Left forelimb (tissue), 1 donor: ENCODE measurements at regions not wholly inside any gene's neighbourhood (a gene's known extent, or its start where the extent isn't known, plus 50 kb on each side); places are given as distances from the start of the nearest gene placed in this dataset.
"Not testable (repeated sequence)": the region's sequence is repeated elsewhere in the genome, so short reads cannot be mapped to it uniquely, and the experiment has no call there.

Experiments used
- DNase-seq: peaks from one replicate; pipeline ENCODE4 v3.0.0-alpha.2; 2018; ENCODE audit warnings: low spot score

- no peak for DNase-seq
These were observed 452.5 kb downstream of the ZNF516 start for GRCh38 chr18:76042511-76042910.

GRCh38 chr18:76018210-76018609 lies 476.8 kb downstream of the ZNF516 start:
- no peak for DNase-seq

GRCh38 chr18:76013057-76013456 lies 482.0 kb downstream of the ZNF516 start:
- DNase-seq: no peak

DNA sequence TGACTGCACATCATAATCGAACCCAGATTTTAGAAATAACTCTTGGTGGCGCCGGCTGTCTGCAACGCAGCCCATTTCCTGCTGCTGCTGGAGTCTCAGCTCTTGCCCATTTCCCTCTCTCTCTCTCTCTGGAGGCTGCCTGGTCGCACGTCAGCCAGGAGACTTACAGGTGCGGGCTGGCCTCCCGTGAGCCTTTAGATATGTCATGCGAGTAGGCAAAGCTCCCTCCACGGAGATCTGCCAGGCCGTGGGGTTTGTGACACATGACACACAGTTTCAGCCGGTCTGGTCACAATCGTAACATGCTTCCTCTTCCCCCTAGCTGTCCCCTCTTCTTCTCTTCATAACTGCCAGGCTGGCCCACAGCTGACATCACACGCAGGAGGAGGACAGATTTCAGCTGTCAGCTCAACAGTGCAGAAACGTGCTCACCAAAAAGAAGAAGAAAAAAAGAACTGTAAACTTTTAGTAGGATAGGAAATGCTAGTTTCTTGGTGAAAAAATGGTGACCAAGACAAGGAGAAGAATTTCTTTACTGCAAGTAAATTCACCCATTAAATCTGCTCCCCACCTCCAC lies 489.3 kb downstream of the ZNF516 start:
- DNase-seq: no peak

GRCh38 chr18:75987913-75988312 lies 507.1 kb downstream of the ZNF516 start:
- not testable (repeated sequence) for DNase-seq

DNA sequence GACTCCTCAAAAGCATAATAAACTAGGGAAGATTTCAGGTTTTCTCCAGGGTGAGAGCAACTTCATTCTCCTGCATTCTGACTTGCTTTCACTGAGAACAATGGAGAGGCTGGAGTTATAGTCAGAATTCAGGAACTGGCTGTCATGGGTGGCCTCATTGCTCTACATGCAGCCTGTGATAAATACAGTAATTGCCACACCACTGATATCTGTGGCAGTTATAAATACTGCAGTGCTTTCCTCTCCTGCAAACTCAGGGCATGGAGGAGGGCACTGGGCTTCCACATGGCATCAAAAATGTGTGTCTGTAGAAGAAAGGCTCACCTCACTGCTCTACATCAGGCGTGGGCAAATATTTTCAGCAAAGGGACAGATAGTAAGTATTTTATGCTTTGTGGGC lies 510.2 kb downstream of the ZNF516 start:
- DNase-seq: no peak

GRCh38 chr18:75981102-75981501 lies 513.9 kb downstream of the ZNF516 start:
- no peak for DNase-seq

DNA sequence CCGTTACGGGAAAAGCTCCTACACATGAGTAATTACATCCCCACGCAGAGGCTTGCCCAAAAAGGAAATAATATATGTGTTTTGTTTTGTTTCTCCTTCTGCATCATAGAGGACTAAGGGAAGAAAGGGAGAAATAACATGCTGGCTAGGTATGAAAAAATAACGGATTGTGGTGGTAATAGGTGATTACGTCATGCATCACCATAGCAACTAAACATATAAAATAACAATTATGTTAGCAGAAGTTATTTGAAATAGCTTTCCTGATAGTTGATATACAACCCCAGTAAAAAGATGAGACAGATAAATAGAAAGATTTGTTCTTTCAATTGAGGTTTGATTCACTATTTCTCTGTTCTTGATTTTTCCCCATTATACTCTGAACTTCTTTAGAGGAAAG lies 518.0 kb downstream of the ZNF516 start:
- no peak for DNase-seq

GRCh38 chr18:75970212-75970611 lies 524.8 kb downstream of the ZNF516 start:
- no peak for DNase-seq

- DNase-seq: no peak
These were observed 528.6 kb downstream of the ZNF516 start for GRCh38 chr18:75966431-75966830.

GRCh38 chr18:75962036-75962572 lies 532.9 kb downstream of the ZNF516 start:
- no peak for DNase-seq

DNA sequence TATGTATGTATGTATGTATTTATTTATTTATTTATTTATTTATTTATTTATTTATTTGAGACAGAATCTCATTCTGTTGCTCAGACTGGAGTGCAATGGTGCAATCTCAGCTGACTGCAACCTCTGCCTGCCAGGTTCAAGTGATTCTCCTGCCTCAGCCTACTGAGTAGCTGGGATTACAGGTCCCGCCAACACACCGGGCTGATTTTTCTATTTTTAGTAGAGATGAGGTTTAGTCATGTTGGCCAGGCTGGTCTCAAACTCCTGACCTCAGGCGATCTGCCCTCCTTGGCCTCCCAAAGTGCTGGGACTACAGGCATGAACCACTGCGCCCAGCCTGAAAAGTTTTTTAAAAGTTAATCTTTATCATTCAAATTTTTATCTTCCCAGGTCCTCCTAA lies 532.9 kb upstream of the SMIM21 start:
- DNase-seq: not testable (repeated sequence)

- no peak for DNase-seq
These were observed 531.6 kb upstream of the SMIM21 start for GRCh38 chr18:75959150-75959549.

- DNase-seq: no peak
These were observed 531.2 kb upstream of the SMIM21 start for GRCh38 chr18:75958683-75959082.

GRCh38 chr18:75945265-75945933 lies 517.9 kb upstream of the SMIM21 start:
- no peak for DNase-seq

- DNase-seq: no peak
These were observed 509.8 kb upstream of the SMIM21 start for GRCh38 chr18:75937306-75937705.

DNA sequence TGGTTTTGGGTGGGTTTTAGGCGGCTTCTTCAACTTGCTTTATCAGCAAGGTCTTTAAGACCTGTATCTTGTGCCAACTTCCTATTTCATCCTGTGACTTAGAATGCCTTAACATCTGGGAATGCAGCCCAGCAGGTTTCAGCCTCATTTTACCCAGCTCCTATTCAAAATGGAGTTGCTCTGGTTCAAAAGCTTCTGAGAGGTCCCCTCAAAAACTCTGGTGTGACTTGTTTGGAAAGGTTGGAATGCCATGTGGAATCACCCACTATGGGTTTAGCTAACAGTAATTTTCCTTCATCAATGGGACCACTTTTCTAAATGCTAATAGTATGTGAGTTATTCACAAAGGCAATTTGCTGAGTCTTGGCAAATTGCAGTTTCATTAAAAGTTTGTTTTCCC lies 509.4 kb upstream of the SMIM21 start:
- no peak for DNase-seq

DNA sequence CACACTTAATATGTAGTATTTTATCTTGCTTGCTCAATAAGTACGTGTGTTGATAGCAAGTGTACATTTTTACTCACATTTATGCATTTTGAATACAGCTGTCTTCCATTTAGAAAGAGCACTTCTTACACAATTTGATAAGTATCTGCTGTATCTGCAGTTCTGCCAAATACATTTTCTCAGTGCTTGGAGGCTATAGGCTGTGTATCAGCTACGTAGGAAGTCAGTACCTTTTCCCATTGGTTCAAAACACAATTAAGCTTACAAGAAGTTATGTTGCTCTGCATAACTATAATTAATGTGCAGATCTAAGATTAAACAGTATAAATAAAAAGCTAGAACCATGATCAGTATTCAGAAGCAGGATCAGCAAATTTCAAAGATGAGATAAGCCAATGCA lies 503.6 kb upstream of the SMIM21 start:
- no peak for DNase-seq

DNA sequence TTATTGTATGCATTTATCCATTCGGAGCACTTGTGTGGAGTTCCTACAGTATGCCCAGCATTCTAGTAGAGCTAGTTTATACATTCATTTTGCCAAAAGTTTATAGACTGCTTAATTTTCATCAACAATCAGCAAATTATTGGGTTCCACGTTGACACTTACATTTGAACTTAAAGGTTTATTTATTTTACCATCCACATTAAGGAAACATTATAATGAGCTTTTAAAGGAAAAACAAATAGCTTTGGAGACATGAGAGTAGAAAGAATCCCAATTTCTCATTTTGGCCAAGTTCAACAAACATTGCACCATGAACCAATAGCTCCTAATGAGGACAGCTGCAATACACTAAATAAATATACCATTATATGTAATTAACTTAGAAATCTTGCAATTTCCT lies 501.2 kb upstream of the SMIM21 start:
- DNase-seq: no peak

DNA sequence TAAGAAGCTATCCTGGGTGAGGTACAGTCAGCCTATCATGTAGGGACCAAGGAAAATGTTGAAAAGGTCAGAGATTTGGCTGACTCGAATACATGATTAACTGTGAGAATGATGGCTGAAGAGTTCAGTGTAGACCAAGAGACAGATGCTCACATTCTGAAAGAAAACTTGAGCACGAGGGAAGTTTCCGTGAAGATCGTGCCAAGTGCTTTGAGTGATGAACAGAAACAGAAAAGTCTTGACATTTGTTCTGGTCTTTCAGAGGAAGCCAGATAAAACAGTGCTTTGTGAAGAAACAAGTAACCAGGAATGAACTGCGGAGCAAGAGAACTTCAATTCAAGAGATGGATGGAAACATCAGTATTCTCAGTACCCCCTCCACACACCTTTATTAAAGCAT lies 500.3 kb upstream of the SMIM21 start:
- no peak for DNase-seq

- no peak for DNase-seq
These were observed 499.3 kb upstream of the SMIM21 start for GRCh38 chr18:75926811-75927210.

DNA sequence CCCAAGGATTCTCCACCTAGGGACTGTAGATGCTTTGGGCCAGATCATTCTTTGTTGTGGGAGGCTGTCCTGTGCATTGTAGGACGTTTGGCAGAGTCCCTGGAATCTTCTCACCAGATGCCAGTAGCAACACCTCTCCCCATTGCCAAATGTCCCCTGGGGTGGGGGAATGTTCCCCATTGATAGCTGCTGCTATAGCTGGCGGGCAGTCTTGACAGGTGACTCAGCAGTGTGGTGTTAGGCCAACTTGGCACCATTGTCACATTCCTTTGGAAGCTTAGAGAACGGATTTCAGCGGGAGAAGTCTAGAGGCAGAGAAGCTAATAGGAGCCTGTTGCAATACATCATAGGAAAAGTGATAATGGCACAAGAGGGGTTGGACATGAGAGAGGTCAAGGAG lies 495.7 kb upstream of the SMIM21 start:
- no peak for DNase-seq

- DNase-seq: no peak
These were observed 489.1 kb upstream of the SMIM21 start for GRCh38 chr18:75916624-75916982.
